OCI-M1 (cell line): ENCODE measurements at regions not wholly inside any gene's neighbourhood (a gene's known extent, or its start where the extent isn't known, plus 50 kb on each side); places are given as distances from the start of the nearest gene placed in this dataset.

Experiments
- DNase-seq: peaks from one replicate; lab custom pipeline; 2025; lab: John Stamatoyannopoulos, UW

DNA sequence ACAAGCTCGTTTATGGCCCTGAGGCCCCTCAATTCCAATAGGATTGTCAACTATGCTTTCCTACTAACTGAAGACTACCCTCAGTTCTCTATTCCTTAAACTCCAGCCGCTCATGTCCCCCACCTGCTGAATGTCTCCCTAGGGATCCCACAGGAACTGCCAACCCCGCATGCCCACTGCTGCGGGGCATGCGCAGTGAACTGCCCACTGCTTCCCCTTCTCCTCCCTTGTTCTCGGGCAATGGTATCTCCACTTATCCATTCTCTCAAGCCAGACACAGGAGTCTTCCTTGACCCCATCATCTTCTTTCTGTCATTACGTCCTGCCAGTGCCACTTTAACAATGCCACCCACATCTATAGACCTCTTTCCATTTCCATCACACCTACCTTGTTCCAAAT is 90.0 kb downstream of the FGF18 start:
- no peak for DNase-seq

DNA sequence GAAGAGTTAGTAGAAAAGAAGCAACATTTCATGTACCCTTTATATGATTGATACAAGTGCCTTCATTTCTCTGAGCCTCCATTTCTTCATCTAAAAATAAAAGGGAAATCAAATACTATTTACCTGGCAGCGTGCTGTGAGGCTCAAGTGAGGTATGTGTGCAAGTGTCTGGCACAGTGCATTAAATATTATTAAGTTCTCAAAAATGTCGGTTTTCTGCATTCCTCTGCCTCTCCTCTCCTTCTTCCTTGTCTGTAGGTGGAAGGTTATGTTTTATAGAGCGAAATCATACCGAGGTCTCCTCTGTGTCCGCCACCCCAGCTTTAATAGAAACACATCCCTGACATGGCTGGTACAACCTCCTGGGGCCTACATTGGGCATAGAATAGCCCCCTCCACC is 93.0 kb downstream of the FGF18 start:
- no peak for DNase-seq

DNA sequence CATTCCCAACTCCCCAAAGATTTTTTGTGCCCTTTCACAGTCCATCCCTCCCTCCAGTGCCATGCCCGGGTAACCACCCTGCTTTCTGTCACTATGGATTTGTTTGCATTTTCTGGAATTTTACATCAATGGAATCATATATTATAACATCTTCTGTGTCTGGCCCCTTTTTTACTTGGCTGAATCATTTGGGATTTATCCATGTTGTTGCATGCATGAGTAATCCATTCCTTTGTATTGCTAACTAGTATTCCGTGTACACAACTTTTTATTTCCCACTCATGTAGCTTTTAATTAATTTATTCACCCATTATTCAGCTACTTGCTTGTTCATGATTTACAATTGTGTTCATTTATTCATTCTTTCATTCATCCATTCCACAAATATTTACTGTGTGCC is 94.1 kb downstream of the FGF18 start:
- no peak for DNase-seq

DNA sequence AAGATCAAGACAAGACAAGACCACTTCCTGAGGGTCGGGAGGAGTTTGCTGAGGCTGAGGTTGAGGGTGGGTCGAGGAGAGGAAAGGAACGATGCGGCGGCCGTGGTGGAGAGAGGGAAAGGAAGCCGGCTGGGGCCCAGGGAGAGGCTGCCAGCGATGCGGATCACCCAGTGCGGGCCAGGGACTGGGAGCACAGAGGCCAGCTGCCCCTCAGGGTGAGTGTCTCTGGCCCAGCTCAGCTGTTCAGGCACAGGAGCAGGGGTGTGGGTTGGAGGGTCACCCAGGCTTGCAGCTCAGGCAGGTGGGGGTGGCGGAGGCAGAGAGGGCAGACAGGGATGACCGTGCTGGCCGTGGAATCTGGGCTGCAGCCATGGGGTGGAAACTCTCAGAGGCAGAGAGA is 99.5 kb downstream of the FGF18 start:
- DNase-seq: no peak

DNA sequence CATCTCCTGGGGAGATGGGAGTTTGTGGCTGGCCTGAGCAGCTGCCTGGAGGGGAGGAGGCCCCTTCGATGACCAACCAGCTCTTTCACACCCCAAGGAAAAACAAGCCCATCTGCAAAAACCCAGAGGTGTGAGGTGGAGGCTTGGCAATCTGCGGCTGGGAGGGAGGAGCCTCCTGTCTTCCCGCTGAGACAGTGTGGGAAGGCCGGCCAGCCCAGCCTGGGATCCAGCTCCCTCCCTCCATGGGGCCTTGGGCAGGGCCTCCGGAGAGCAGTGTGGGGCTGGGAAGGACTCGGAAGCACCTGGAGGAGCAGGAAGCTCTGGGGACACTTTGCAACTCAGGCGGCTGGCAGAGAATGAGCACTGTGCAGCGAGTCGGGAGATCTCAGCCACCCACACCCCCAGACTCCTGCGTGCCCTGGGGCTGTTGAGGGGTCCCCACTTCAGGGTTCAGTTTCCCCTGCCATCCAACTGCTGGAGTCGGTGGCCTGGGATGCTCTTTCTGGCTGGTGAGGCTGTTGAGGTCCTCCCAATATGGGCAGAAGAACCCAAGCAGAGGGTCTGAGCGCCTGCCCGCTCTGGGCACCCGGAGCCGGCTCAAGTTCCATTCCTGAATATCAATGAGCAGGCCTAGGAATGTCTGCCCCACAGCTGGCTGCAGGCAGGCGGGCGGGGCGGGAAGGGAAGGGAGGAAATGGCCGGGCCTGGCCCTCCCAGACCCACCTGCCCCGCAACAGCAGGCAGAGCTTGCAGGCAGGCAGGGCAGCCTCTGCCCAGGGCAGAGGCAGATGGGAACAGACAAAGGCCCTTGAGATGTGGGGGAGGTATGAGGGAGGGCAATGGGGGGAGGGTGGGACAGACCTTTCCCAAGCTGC is 101.1 kb downstream of the FGF18 start:
- no peak for DNase-seq

DNA sequence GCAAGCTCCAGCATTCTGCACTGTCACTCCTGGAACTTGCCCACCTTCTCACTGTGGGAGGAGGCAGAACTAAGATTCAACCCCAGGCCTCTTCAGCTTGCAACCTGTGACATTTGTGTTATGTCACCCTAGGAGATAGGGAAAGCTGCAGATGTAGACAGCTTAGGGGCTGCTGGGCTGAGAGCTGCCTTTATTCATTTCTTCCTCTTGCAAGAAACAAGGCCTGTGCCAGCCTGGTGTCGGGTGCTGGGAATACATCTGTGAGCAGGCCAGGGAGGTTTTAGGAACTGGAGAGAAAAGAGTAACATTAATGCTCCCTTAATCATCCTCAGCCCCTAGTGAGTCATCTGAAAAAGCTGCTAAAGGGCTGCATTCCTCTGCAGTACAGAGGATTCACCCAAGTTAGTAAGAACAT is 101.8 kb downstream of the FGF18 start:
- no peak for DNase-seq

DNA sequence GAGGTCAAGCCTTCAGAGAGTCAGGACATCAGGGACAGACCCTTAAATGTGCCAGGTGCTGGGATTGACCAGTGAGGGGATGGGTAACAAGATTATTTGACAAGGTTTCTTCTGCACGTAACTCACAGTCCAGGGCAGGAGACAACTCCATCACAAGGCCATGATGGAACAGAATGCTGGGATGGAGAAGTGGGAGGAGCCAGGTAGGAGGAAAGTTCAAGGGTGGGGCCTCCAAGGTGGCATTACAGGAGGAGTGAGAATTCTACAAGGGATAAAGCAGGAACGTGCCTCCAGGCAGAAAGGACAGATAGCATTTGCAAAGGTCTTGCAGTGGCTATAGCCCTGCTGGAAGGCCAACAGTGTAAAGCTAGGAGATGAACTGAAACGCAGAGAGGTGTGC is 102.2 kb downstream of the FGF18 start:
- no peak for DNase-seq

DNA sequence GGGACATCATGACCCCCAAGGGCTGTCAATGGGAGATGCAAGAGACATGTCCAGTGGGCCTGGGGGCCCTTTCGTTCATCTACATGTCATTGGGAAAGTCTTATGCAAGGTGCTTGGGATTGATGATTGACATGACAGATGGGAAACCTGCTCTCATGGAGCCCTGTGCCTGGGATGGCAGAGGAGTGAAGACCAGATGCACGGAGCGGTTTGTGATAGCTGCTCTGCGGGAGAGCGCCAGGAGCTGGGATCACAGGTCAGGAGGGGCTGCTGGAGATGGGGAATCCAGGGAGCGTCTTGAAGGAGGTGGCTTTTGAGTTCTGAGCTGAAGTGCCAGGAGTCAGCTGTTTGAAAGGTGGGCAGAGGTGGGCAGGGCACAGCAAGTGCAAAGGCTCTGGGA is 104.3 kb downstream of the FGF18 start:
- DNase-seq: no peak

DNA sequence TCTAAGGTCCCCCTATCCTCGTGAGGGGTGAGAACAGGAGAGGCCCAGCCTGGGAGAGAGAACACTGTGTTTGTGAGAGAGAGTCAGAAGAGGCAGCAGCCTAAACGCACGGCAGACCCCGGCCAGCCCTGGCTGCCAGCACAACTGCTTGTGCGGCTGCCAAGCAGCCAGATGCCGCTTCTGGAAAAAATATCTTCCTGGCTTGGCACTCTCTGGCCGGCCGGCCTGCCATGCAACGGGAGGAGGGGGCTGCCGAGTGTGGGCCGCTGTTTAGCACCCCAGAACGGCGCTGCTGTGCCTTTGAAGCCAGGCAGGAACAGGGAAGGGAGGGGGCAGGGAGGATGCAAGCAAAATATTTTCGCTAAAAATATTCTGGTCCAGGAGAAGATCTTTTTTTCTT is 105.0 kb downstream of the FGF18 start:
- no peak for DNase-seq

DNA sequence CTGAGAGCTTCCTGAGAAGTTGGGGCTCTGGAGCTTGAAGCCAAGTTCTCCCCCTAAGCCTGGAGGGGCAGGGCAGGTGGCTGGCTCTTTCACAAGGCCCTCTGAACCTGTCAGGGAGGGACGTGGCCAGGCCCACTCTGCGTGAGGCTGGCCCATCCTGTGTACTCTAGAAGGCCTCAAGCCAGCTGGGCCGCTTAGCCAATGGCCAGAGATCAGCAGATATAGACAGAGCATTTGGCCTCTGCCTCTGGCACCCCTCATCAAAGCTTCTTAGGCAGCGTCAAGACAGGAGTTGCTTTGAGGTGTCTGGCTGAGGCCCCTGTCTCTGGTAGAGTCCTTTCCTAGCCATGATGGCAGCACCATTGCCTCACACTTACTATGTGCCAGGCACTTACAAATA is 105.6 kb downstream of the FGF18 start:
- DNase-seq: no peak

DNA sequence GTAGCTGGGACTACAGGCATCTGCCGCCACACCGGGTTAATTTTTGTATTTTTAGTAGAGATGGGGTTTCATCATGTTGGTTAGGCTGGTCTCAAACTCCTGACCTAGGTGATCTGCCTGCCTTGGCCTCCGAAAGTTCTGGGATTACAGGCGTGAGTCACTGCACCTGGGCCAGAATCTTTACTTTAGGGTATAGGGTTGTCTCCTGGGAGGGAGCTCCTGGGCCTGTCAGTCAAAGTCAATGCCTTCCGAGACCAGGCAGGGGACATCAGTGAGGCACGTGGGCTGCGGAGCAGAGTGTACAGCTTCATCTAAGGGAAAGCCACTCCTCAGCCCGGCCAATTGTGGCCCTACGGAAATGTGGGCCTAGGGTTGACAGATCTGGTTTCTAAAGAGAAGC is 108.6 kb downstream of the FGF18 start:
- DNase-seq: no peak

DNA sequence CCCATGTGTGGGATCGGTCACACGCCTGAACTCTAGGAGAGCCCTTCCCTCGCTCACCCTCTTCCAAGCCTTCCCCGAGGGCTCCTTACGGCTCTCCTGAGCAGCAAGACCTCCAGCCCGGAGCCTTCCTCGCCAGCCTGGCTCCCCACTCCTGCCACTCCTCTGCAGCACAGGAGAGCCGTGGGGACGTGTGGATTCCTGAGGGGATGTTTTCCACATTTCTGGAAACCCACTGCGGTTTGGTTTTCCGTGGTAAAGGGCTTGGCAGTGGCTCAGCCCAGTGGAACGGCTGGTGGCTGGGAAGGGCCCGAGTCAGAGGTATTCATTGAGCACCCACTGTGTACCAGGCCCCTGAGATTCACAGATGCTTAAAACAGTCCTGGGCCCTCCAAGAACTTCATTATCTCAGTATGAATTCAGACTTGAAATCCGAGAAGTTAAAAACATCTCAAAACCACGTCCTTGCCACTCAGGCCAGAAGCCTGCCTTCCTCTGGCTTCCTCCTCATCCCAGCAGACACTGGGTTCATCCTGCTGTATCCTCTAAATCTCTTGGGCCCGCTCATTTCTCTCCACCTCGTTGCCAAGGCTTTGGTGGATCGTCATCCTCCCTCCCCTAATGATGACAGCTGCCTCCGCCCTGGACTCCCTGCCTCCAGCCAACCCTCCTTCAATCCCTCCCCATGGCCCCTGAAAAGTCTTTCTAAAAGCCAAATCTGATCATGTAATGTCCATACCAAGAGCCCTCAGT is 109.6 kb downstream of the FGF18 start:
- no peak for DNase-seq

DNA sequence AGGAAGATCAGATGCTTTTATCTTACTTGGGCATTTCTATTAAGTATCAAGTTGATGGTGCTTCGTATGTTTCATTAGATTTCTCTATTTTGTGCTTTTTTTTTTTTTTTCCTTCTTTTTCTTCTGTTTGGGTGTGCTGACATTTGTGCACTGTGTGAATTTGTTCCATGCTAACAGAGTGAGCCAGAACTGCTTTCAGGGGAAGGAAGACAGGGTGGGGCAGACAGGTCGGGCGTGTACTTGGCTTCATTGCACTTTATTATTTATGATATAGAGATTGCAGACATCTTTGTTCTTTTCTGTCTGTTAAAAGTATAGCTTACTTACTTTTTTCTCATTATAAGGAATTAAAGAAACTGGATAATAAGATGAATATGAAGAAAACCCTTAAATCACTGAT is 112.2 kb downstream of the FGF18 start:
- DNase-seq: no peak

DNA sequence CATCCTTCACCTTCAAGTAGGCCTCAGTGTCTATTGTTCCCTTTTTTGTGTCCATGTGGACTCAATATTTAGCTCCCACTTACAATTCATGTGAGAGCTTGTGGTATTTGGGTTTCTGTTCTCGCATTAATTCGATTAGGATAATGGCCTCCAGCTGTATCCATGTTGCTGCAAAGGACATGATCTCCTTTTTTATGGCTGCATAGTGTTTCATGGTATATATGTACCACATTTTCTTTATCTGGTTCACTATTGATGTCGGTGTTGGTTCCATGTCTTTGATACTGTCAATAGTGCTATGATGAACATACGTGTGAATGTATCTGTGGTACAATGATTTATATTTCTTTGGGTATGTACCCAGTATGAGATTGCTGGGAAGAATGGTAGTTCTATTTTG is 113.7 kb downstream of the FGF18 start:
- DNase-seq: no peak

DNA sequence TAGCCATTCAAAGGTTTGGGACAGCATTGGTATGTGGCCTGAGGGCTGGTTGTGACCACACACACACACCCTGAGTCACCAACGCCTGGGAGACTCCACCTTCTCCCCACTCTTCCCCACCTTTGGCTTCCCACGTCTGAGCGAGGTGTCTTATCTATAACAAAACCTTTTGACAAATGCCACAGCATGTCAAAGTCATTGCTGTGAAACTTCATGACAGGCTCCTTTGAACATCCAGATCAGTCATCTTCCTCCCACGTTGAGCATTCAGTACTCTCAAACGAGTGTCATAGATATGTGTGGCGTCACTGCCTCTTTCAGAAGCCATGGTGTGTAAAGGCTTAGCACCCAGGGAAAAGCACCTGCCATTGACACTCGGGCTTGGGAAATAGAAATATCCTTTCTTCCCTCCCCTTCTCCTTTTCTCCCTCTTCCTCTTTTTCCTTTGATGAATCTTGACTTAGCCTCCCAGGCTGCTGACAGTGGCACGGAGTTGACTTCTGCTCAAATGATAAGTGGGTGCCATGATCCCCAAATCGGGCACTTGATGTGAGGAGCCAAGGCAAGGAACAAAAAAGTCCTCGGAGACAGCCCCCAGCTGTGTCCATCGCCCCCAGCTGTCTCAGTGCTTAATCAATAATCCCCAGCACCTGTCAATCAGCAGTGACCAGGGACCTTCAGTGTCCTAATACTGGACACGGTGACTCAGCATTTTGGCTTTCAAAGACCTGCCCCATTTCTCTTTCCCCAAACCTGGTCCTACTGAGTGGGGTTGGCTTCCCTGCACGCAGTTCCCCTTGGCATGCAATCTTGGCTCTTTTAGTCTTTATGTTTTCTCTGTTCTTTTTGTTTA is 114.8 kb downstream of the FGF18 start:
- DNase-seq: peak; percentile 8

DNA sequence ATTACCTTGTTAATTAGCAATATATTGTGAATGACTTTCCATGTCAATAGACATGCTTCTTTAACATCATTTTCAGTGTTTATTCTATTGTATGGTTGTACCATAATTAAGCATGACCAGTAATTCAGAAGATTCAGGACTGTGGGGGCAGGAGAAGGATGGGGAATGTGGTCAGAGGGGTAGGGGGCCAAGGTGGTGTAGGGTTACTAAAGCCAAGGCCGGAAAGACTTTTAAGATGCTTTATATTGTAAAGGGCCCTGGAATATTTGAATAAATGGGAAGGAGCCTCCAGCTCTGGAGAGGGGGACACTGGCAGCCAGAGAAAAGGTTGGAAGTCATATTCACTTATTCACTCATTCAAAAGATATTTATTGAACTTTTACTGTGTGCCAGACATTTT is 115.7 kb downstream of the FGF18 start:
- no peak for DNase-seq

DNA sequence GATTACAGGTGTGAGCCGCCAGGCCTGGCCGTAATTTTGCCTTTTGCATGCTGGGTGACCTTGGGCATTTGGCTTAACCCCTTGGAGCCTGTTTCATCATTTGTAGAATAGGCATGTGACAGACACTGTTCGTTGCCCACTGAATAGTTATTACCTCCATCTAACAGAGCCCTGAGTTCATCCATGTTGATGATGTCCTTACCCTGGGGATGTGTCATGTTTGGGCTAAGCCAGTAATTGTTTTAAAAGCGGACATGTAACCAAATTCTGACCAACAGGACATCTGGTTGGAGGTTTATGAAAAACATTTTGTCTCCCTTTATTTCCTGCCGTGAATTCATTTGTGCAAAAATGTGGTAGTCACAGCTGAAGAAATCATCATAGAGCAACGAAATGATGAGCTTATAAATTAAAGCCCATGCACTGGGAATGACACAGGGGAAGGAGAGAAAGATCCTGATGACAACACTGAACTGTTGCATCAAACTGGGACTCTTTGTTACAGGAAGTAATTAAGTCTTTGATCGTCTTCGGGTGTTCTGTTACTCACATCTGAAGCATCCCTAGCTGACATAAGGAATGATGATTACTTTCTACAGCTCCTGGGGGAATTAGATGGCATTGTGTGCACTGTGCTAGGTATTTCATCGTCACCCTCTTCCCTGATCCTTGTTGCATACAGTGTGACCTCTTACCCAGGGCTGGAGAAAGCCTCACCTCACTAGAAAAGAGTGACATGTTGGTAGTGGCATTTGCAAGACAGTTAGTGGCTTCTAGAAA is 117.8 kb downstream of the FGF18 start:
- DNase-seq: no peak

DNA sequence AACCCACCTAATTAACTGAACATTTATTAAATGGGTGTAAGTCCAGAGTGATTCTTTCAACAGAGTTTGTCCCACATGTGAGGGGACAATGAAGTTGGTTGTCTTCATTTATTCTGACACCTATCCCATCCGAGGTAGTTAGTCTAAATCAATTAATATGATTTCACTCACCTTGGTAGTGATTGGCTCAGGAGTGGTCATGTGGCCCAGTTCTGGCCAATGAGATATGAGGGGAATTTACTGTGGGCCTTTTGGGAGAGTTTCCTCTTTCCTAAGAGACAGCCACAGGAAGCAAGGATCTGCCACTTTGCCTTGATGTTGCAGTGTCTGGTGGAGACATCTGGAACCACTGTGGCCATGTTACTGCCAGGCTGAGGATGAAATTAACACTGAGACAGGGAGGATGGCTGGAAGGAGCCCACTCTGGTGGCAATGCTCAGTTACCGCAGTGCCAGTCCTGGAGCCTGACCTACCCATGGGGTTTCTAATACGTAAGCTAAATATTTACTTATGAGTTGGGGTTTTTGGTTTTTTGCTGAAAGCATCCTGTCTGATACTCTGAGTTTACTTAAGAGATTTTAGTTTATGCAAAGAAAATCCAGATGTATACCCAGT is 118.6 kb downstream of the FGF18 start:
- no peak for DNase-seq

DNA sequence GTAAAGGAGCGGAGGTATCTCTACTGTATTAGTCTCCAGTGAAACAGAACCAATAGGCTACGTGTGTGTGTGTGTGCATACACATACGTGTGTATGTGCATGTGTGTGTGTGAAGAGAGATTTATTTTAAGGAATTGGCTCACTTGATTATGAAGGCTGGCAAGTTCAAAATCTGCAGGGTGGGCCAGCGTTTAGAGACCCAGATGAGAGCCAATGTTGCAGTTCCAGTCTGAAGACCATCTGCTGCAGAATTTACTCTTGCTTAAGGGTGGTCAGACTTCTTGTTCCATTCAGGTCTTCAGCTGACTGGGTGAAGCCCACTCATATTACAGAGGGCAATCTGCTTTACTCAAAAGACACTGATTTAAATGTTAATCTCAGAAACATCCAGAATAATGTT is 119.2 kb downstream of the FGF18 start:
- no peak for DNase-seq

DNA sequence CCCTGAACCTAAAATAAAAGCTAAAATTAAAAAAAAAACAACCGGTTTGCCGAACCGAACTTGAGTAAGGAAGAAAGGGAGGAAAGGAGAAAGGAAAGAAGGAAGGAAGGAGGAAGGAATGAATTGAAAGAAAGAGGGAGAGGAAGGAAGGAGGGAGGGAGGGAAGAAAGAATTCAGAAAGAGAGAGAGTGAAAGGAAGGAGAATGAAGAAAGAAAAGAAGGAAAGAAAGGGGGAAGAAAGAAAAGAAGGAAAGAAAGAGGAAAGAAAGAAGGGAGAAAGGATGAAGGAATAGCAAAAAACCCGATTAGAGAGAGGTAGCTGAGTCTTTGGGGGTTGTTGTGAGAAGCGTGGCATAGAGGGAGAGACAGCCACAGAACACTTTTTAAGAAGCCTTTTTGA is 121.4 kb downstream of the FGF18 start:
- DNase-seq: no peak

DNA sequence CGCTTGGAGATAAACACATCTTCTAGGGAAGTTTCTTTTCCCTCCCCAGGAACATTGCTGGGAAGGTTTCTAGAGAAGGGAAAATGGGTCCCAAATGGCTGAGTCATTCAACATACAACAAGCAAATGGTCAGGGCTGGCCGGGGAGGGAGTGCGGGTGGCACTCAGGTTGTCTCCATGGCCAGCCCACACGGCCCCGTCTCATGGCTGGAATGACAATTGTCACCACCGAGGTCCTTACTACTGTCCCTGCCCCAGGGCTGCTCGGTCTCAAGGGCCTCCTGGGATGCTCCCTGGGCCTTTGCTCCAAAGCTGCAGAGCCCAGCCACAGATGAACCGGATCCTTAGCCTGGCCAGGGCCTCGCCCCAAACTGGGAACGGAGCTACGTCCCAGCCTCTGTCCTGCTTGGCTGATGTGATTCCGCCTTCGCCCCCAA is 121.9 kb downstream of the FGF18 start:
- DNase-seq: no peak
